A549 (cell line): ENCODE measurements at regions not wholly inside any gene's neighbourhood (a gene's known extent, or its start where the extent isn't known, plus 50 kb on each side); places are given as distances from the start of the nearest gene placed in this dataset.

ENCODE experiments used
- ATAC-seq, 2 experiments: fragments of 200-7000 bp in 1 of 2; fragments of >200 bp in 1 of 2; cut with Nextera tagmentation in 1 of 2; cut with Tn5 transposase in 1 of 2; 3 replicates each; pipeline versions ENCODE4 v1.8.0 to v1.9.1; 2018 to 2020; ENCODE audit warnings: mild to moderate bottlenecking in 1 of 2, moderate library complexity in 1 of 2
- CTCF ChIA-PET: fragments of 300-600 bp; sonication (Branson Sonifier 250); formaldehyde crosslinking; extraction: SDS; loops from one replicate; lab custom pipeline; 2021; ENCODE audit warnings: antibody characterized with exemption, inconsistent platforms; lab: Yijun Ruan, JAX
- POLR2A ChIA-PET: fragments of 350-600 bp; formaldehyde crosslinking; extraction: SDS; loops from one replicate; lab custom pipeline; 2021; ENCODE audit warnings: antibody characterized with exemption, inconsistent platforms; lab: Yijun Ruan, JAX
- DNase-seq, 2 experiments: peaks; one replicate each; pipeline versions ENCODE4 v3.0.0 to v3.0.0-alpha.2; 2011 to 2016; ENCODE audit warnings: low read depth in 1 of 2, low spot score in 1 of 2
- FAIRE-seq: peaks from 2 replicates; lab custom pipeline; 2011; peaks lifted over from hg19 to GRCh38; lab: Jason Lieb, UNC
- H3K27ac ChIP-seq, 2 experiments: fragments of >200 bp; sonication (Bioruptor Twin); formaldehyde crosslinking; 3 replicates each; pipeline ENCODE4 v1.5.1; 2016 to 2017
- H3K4me1 ChIP-seq: fragments of >200 bp; sonication (Bioruptor Twin); formaldehyde crosslinking; 3 replicates; pipeline ENCODE4 v1.6.1; 2016
- H3K4me2 ChIP-seq: fragments of >200 bp; sonication (Bioruptor Twin); formaldehyde crosslinking; 3 replicates; pipeline ENCODE4 v1.6.1; 2016
- H3K4me3 ChIP-seq: fragments of >200 bp; sonication (Bioruptor Twin); formaldehyde crosslinking; 3 replicates; pipeline ENCODE4 v1.5.1; 2016
- H3K9me3 ChIP-seq: fragments of >200 bp; sonication (Bioruptor Twin); formaldehyde crosslinking; 3 replicates; pipeline ENCODE4 v1.6.1; 2016
- BHLHE40 ChIP-seq: IDR thresholded peaks from 2 replicates; pipeline ENCODE4 v1.6.1; 2012; ENCODE audit warnings: low read depth, low read length, inconsistent platforms
- CBX8 ChIP-seq: fragments of 200-600 bp; sonication (generic); IDR thresholded peaks from 2 replicates; pipeline ENCODE4 v1.6.1; 2016
- CEBPB ChIP-seq, 2 experiments: fragments of >200 bp in 1 of 2; sonication (Bioruptor Twin) in 1 of 2; formaldehyde crosslinking in 1 of 2; IDR thresholded peaks; 2 replicates each; pipeline ENCODE4 v1.6.1; 2012 to 2016
- CHD2 ChIP-seq: fragments of 150-350 bp; IDR thresholded peaks from 2 replicates; pipeline ENCODE4 v1.6.1; 2014; ENCODE audit warnings: low read length; ENCODE audit not compliant: partially characterized antibody
- CHD4 ChIP-seq: fragments of 200-600 bp; sonication (generic); IDR thresholded peaks from 2 replicates; pipeline ENCODE4 v1.6.1; 2016; ENCODE audit warnings: antibody characterized with exemption, mild to moderate bottlenecking, borderline replicate concordance
- CTCF ChIP-seq: fragments of >200 bp; sonication (Bioruptor Twin); formaldehyde crosslinking; IDR thresholded peaks from 3 replicates; pipeline ENCODE4 v1.5.1; 2016
- EHF ChIP-seq: fragments of 250-450 bp; sonication (Bioruptor Pico); IDR thresholded peaks from 2 replicates; pipeline ENCODE4 v1.5.0; 2020; ENCODE audit warnings: mild to moderate bottlenecking
- ELK1 ChIP-seq: fragments of 150-350 bp; IDR thresholded peaks from 2 replicates; pipeline ENCODE4 v1.6.1; 2014; ENCODE audit warnings: low read depth, mild to moderate bottlenecking, low read length
- FOSB ChIP-seq: fragments of 250-450 bp; sonication (Bioruptor Pico); IDR thresholded peaks from 2 replicates; pipeline ENCODE4 v1.5.0; 2020; ENCODE audit warnings: mild to moderate bottlenecking, moderate library complexity
- GATA3 ChIP-seq: IDR thresholded peaks from 2 replicates; pipeline ENCODE4 v1.6.1; 2012; ENCODE audit warnings: borderline replicate concordance
- HDAC2 ChIP-seq: fragments of 200-600 bp; sonication (generic); IDR thresholded peaks from 2 replicates; pipeline ENCODE4 v1.6.1; 2016
- HEYL ChIP-seq: fragments of 250-450 bp; sonication (Bioruptor Pico); IDR thresholded peaks from 2 replicates; pipeline ENCODE4 v1.8.0; 2021; ENCODE audit warnings: mild to moderate bottlenecking, moderate library complexity
- HOXA7 ChIP-seq: fragments of 250-450 bp; sonication (Bioruptor Pico); IDR thresholded peaks from 2 replicates; pipeline ENCODE4 v1.5.0; 2020; ENCODE audit warnings: mild to moderate bottlenecking, moderate library complexity
- JUN ChIP-seq, 2 experiments: fragments of >200 bp; sonication (Bioruptor Twin); formaldehyde crosslinking; IDR thresholded peaks; 2 replicates in 1 of 2; 3 replicates in 1 of 2; pipeline ENCODE4 v1.6.1; 2016 to 2017
- KDM1A ChIP-seq: fragments of 200-600 bp; sonication (generic); IDR thresholded peaks from 2 replicates; pipeline ENCODE4 v1.6.1; 2016; ENCODE audit warnings: low read depth, mild to moderate bottlenecking
- MAFK ChIP-seq: fragments of 450-650 bp; IDR thresholded peaks from 2 replicates; pipeline ENCODE4 v1.6.1; 2014; ENCODE audit not compliant: partially characterized antibody
- MAZ ChIP-seq: fragments of 150-350 bp; IDR thresholded peaks from 2 replicates; pipeline ENCODE4 v1.6.1; 2014; ENCODE audit warnings: antibody characterized with exemption, low read depth, low read length, borderline replicate concordance
- MYC ChIP-seq: IDR thresholded peaks from 2 replicates; pipeline ENCODE4 v1.6.1; 2012; ENCODE audit warnings: mild to moderate bottlenecking, inconsistent platforms, low read length, improper control_type of control experiment, borderline replicate concordance
- NPAS2 ChIP-seq: fragments of 250-450 bp; sonication (Bioruptor Pico); IDR thresholded peaks from 2 replicates; pipeline ENCODE4 v1.8.0; 2022; ENCODE audit warnings: mild to moderate bottlenecking, moderate library complexity, borderline replicate concordance
- PBX3 ChIP-seq: IDR thresholded peaks from 2 replicates; pipeline ENCODE4 v1.6.1; 2012
- POLR2A ChIP-seq: IDR thresholded peaks from 2 replicates; pipeline ENCODE4 v1.6.1; 2012; ENCODE audit warnings: mild to moderate bottlenecking, low read length
- POLR2AphosphoS2 ChIP-seq: conservative IDR thresholded peaks from 2 replicates; pipeline ENCODE4 v1.6.1; 2012; ENCODE audit warnings: low read length, improper control_type of control experiment, inconsistent platforms
- RARB ChIP-seq: fragments of 250-450 bp; sonication (Bioruptor Pico); IDR thresholded peaks from 2 replicates; pipeline ENCODE4 v1.8.0; 2021; ENCODE audit warnings: mild to moderate bottlenecking, moderate library complexity
- REST ChIP-seq: fragments of 200-600 bp; sonication (generic); IDR thresholded peaks from 2 replicates; pipeline ENCODE4 v1.6.1; 2016; ENCODE audit warnings: antibody characterized with exemption, mild to moderate bottlenecking, moderate library complexity
- RNF2 ChIP-seq: fragments of 200-600 bp; sonication (generic); IDR thresholded peaks from 2 replicates; pipeline ENCODE4 v1.6.1; 2016; ENCODE audit warnings: low read depth, mild to moderate bottlenecking, antibody characterized with exemption, moderate library complexity, borderline replicate concordance
- SREBF2 ChIP-seq: fragments of 450-650 bp; IDR thresholded peaks from 2 replicates; pipeline ENCODE4 v1.6.1; 2014; ENCODE audit warnings: mild to moderate bottlenecking, moderate library complexity
- TFCP2L1 ChIP-seq: fragments of 250-450 bp; sonication (Bioruptor Pico); IDR thresholded peaks from 2 replicates; pipeline ENCODE4 v1.5.0; 2021; ENCODE audit warnings: mild to moderate bottlenecking
- TP53 ChIP-seq: fragments of 250-450 bp; sonication (Bioruptor Pico); IDR thresholded peaks from 2 replicates; pipeline ENCODE4 v1.5.0; 2021; ENCODE audit warnings: mild to moderate bottlenecking, moderate library complexity
- ZFP36 ChIP-seq: fragments of 450-650 bp; IDR thresholded peaks from 2 replicates; pipeline ENCODE4 v1.6.1; 2014; ENCODE audit warnings: borderline replicate concordance; ENCODE audit not compliant: partially characterized antibody
- ZNF302 ChIP-seq: fragments of 250-450 bp; sonication (Bioruptor Pico); IDR thresholded peaks from 2 replicates; pipeline ENCODE4 v1.9.0; 2021; ENCODE audit warnings: inconsistent platforms, mild to moderate bottlenecking, moderate library complexity
- WGBS: methylation state at CpG from one replicate; pipeline ENCODE4 v1.1.6; 2017; ENCODE audit errors: missing lambda C conversion rate; 5-methylcytosine and 5-hydroxymethylcytosine counted together
- TF ChIP-seq, protein P1 (sequence below): IDR thresholded peaks from 2 replicates; pipeline ENCODE4 v1.6.1; 2012

GRCh38 chr6:165877192-165877591 is 214.2 kb upstream of the PDE10A start:
- WGBS = 87% methylated on average over 5 of the region's 5 CpGs
- ChIA-PET CTCF (interaction anchor here (1.4 to 1.9 kb wide), 2 partner anchors 220 to 229 kb away, joined by 3 to 7 read pairs; no protein-coding TSS in a partner anchor), POLR2A (no interaction called here)
- DNase-seq = no peak
- peaks cover 9% of the 10 kb centered on the region; the same call in 2 of the 3 replicates for H3K9me3 ChIP-seq
- no peak for ATAC-seq
- H3K27ac ChIP-seq = no peak overlapping the region
- no peak overlapping the region for H3K4me2 ChIP-seq
- TF ChIP-seq POLR2AphosphoS2 (no peak), REST (no peak), CHD2 (no peak)
- H3K4me1 ChIP-seq = no peaks in the 10 kb centered on the region
- FAIRE-seq = no peak
- H3K4me3 ChIP-seq = no peak overlapping the region

GRCh38 chr6:165876588-165876987 is 213.5 kb upstream of the PDE10A start:
- Histone ChIP-seq H3K4me3 (no peak overlapping the region), H3K4me1 (no peaks in the 10 kb centered on the region), H3K9me3 (peaks cover 9% of the 10 kb centered on the region; the same call in 2 of the 3 replicates), H3K4me2 (no peak overlapping the region), H3K27ac (no peak overlapping the region)
- FAIRE-seq (no peak), DNase-seq (no peak), ATAC-seq (no peak)
- WGBS = 82% methylated on average over 6 of the region's 6 CpGs
- TF ChIP-seq CTCF (no peak), TP53 (CRISPR knock-in tag) (no peak), RARB (no peak), NPAS2 (no peak), BHLHE40 (no peak), MYC (no peak), GATA3 (no peak), MAFK (no peak), FOSB (no peak), HEYL (CRISPR knock-in tag) (no peak), HOXA7 (CRISPR knock-in tag) (no peak), CEBPB (IDR thresholded peaks at IDR 0.05) (no peak), KDM1A (no peak), TFCP2L1 (CRISPR knock-in tag) (no peak), SREBF2 (no peak)
- CTCF ChIA-PET = interaction anchor here (1.4 to 1.9 kb wide), 2 partner anchors 221 to 229 kb away, joined by 3 to 7 read pairs; no protein-coding TSS in a partner anchor
- POLR2A ChIA-PET = no interaction called here

DNA sequence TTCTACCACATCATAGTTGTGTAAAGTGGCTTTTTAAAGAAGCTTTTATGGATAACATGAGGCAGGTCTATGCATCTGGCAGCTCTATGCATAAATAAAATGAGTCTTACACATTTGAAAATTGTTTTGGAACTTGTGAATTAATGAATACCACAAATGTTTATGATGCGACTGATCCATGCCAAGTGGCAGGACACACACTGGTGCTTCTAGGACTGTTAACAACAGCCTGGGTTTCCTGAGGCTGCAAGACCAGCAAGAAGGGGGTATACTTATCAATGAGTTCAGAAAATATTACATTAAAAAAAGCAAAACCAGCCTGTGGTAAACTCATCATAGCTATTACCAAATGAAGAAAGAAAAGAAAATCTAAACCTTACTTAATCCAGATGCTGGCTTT is 212.9 kb upstream of the PDE10A start:
- CTCF ChIA-PET = interaction anchor here (1.2 to 1.4 kb wide), 2 partner anchors 9 to 222 kb away, joined by 3 to 4 read pairs; no protein-coding TSS in a partner anchor
- no peak for FAIRE-seq
- TF ChIP-seq ZNF302 (CRISPR knock-in tag) (no peak), PBX3 (no peak), HDAC2 (no peak), CBX8 (no peak), CHD4 (no peak), FOSB (no peak), MAZ (no peak), ZFP36 (no peak), RNF2 (no peak), SREBF2 (no peak), CHD2 (no peak), POLR2A (no peak), EHF (CRISPR knock-in tag) (no peak), ELK1 (no peak), JUN (IDR thresholded peaks at IDR 0.05) (no peak)
- TF ChIP-seq, protein P1, sequence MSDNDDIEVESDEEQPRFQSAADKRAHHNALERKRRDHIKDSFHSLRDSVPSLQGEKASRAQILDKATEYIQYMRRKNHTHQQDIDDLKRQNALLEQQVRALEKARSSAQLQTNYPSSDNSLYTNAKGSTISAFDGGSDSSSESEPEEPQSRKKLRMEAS = no peak

More for the DNA sequence above, 212.9 kb upstream of the PDE10A start:
- H3K4me1 ChIP-seq = no peaks in the 10 kb centered on the region
- no peak for ATAC-seq
- peaks cover 9% of the 10 kb centered on the region; the same call in 2 of the 3 replicates for H3K9me3 ChIP-seq
- 100% methylated on average over 1 of the region's 1 CpG for WGBS
- DNase-seq = no peak
- no peak overlapping the region for H3K4me2 ChIP-seq
- no peak overlapping the region for H3K4me3 ChIP-seq
- H3K27ac ChIP-seq = no peak overlapping the region
- POLR2A ChIA-PET = no interaction called here
